ENCODE measurements at regions not wholly inside any gene's neighbourhood (a gene's known extent, or its start where the extent isn't known, plus 50 kb on each side); places are given as distances from the start of the nearest gene placed in this dataset.

GRCh38 chr6:104268389-104268788 lies 591.3 kb downstream of the HACE1 start:
- H3K4me1 ChIP-seq (ENCODE audit: low read length): no peaks in the 10 kb centered on the region
- no peaks in the 10 kb centered on the region for H3K36me3 ChIP-seq (replicated peaks; ENCODE audit: low read depth, low read length)
- no peaks in the 10 kb centered on the region for H4K20me1 ChIP-seq (ENCODE audit: insufficient read depth, low read length)
- no peak overlapping the region for H2AFZ ChIP-seq (ENCODE audit: low read depth, low read length)
- no peaks in the 10 kb centered on the region for H3K9me3 ChIP-seq (ENCODE audit: insufficient read depth, low read length)
- no peak overlapping the region for H3K9ac ChIP-seq (ENCODE audit: low read length)
- H3K4me3 ChIP-seq (ENCODE audit: low read length): no peak overlapping the region
- no peaks in the 10 kb centered on the region for H3K79me2 ChIP-seq (ENCODE audit: low read length)
- TF ChIP-seq, protein P1, sequence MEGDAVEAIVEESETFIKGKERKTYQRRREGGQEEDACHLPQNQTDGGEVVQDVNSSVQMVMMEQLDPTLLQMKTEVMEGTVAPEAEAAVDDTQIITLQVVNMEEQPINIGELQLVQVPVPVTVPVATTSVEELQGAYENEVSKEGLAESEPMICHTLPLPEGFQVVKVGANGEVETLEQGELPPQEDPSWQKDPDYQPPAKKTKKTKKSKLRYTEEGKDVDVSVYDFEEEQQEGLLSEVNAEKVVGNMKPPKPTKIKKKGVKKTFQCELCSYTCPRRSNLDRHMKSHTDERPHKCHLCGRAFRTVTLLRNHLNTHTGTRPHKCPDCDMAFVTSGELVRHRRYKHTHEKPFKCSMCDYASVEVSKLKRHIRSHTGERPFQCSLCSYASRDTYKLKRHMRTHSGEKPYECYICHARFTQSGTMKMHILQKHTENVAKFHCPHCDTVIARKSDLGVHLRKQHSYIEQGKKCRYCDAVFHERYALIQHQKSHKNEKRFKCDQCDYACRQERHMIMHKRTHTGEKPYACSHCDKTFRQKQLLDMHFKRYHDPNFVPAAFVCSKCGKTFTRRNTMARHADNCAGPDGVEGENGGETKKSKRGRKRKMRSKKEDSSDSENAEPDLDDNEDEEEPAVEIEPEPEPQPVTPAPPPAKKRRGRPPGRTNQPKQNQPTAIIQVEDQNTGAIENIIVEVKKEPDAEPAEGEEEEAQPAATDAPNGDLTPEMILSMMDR (IDR thresholded peaks at IDR 0.05; ENCODE audit: low read depth, low read length): no peak
- TF ChIP-seq EZH2phosphoT487 (IDR thresholded peaks at IDR 0.05; ENCODE audit: low read depth): no peak
- no peak overlapping the region for H3K4me2 ChIP-seq (ENCODE audit: low read length)
- no peaks in the 10 kb centered on the region for H3K27me3 ChIP-seq (ENCODE audit: low read depth, low read length)
- no peak overlapping the region for H3K27ac ChIP-seq (ENCODE audit: low read length)

GRCh38 chr6:104266922-104267321 lies 592.8 kb downstream of the HACE1 start:
- Histone ChIP-seq H3K27ac (ENCODE audit: low read length) (no peak overlapping the region), H3K4me1 (ENCODE audit: low read length) (no peaks in the 10 kb centered on the region), H3K79me2 (ENCODE audit: low read length) (no peaks in the 10 kb centered on the region), H2AFZ (ENCODE audit: low read depth, low read length) (no peak overlapping the region), H3K9me3 (ENCODE audit: insufficient read depth, low read length) (no peaks in the 10 kb centered on the region), H4K20me1 (ENCODE audit: insufficient read depth, low read length) (no peaks in the 10 kb centered on the region), H3K9ac (ENCODE audit: low read length) (no peak overlapping the region), H3K36me3 (replicated peaks; ENCODE audit: low read depth, low read length) (no peaks in the 10 kb centered on the region), H3K4me3 (ENCODE audit: low read length) (no peak overlapping the region), H3K4me2 (ENCODE audit: low read length) (no peak overlapping the region), H3K27me3 (ENCODE audit: low read depth, low read length) (no peaks in the 10 kb centered on the region)
- no peak for TF ChIP-seq EZH2phosphoT487 (IDR thresholded peaks at IDR 0.05; ENCODE audit: low read depth)
- TF ChIP-seq, protein P1 (IDR thresholded peaks at IDR 0.05; ENCODE audit: low read depth, low read length): no peak

DNA sequence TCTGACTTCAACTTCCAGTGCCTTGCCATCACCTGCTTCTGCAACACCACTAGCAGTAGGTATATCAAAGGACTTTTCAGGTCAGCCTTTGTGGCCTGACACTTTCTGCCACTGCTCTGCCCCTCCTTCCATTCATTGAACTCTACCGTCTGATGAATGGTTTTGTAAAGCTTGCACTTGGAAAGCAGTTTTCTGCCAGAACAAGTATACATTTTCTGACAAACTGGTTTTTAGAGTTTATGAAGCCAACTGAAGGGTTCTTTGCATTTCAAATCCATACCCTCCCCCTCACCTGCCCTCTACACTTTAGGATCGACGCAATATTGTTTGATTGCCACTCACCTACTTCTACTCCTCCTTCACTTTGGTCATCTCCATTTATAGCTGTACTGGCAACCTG lies 603.1 kb downstream of the HACE1 start:
- Histone ChIP-seq H4K20me1 (ENCODE audit: insufficient read depth, low read length) (no peaks in the 10 kb centered on the region), H3K79me2 (ENCODE audit: low read length) (no peaks in the 10 kb centered on the region), H3K9ac (ENCODE audit: low read length) (no peak overlapping the region), H3K36me3 (replicated peaks; ENCODE audit: low read depth, low read length) (no peaks in the 10 kb centered on the region), H3K4me2 (ENCODE audit: low read length) (no peak overlapping the region), H3K27me3 (ENCODE audit: low read depth, low read length) (no peaks in the 10 kb centered on the region), H3K4me3 (ENCODE audit: low read length) (no peak overlapping the region), H3K4me1 (ENCODE audit: low read length) (no peaks in the 10 kb centered on the region), H2AFZ (ENCODE audit: low read depth, low read length) (no peak overlapping the region), H3K27ac (ENCODE audit: low read length) (no peak overlapping the region), H3K9me3 (ENCODE audit: insufficient read depth, low read length) (no peaks in the 10 kb centered on the region)
- TF ChIP-seq, protein P1 (IDR thresholded peaks at IDR 0.05; ENCODE audit: low read depth, low read length): no peak
- no peak for TF ChIP-seq EZH2phosphoT487 (IDR thresholded peaks at IDR 0.05; ENCODE audit: low read depth)

- Histone ChIP-seq H3K4me3 (ENCODE audit: low read length) (no peak overlapping the region), H3K27me3 (ENCODE audit: low read depth, low read length) (no peaks in the 10 kb centered on the region), H3K9me3 (ENCODE audit: insufficient read depth, low read length) (no peaks in the 10 kb centered on the region), H3K36me3 (replicated peaks; ENCODE audit: low read depth, low read length) (no peaks in the 10 kb centered on the region), H3K79me2 (ENCODE audit: low read length) (no peaks in the 10 kb centered on the region), H4K20me1 (ENCODE audit: insufficient read depth, low read length) (no peaks in the 10 kb centered on the region), H3K27ac (ENCODE audit: low read length) (no peak overlapping the region), H3K4me1 (ENCODE audit: low read length) (no peaks in the 10 kb centered on the region), H2AFZ (ENCODE audit: low read depth, low read length) (no peak overlapping the region), H3K4me2 (ENCODE audit: low read length) (no peak overlapping the region), H3K9ac (ENCODE audit: low read length) (no peak overlapping the region)
- TF ChIP-seq EZH2phosphoT487 (IDR thresholded peaks at IDR 0.05; ENCODE audit: low read depth): no peak
- TF ChIP-seq, protein P1 (IDR thresholded peaks at IDR 0.05; ENCODE audit: low read depth, low read length): no peak
Measured at GRCh38 chr6:104253236-104253635, 606.5 kb downstream of the HACE1 start.
